IMR-90 (cell line): ENCODE measurements at regions not wholly inside any gene's neighbourhood (a gene's known extent, or its start where the extent isn't known, plus 50 kb on each side); places are given as distances from the start of the nearest gene placed in this dataset.

ENCODE experiments used
- ATAC-seq: fragments of 200-7000 bp; cut with Tn5 transposase; 2 replicates; pipeline ENCODE4 v1.9.1; 2020; ENCODE audit warnings: low read depth, mild to moderate bottlenecking, moderate library complexity
- BruUV-seq: library from RNA; stranded (reverse); fragments of 400-500 nt; replicated peaks from 2 replicates; lab custom pipeline; 2021; lab: Mats Ljungman, UMichigan
- CTCF ChIA-PET: fragments of 300-600 bp; formaldehyde crosslinking; extraction: SDS; loops from one replicate; lab custom pipeline; 2021; ENCODE audit warnings: antibody characterized with exemption; lab: Yijun Ruan, JAX
- POLR2A ChIA-PET: fragments of 300-600 bp; sonication (Branson Sonifier 250); formaldehyde crosslinking; loops from one replicate; lab custom pipeline; 2022; ENCODE audit warnings: antibody characterized with exemption; ENCODE audit not compliant: unreplicated experiment; lab: Charles Lee
- DNase-seq: peaks from one replicate; pipeline ENCODE4 v3.0.0; 2013
- H2AFZ ChIP-seq: replicated peaks from 2 replicates; pipeline ENCODE3; 2013; ENCODE audit warnings: low read length, mild to moderate bottlenecking; ENCODE audit not compliant: poor library complexity
- H2AK5ac ChIP-seq: 2 replicates; pipeline ENCODE4 v1.6.1; 2013; ENCODE audit warnings: low read depth, low read length, inconsistent platforms
- H2AK9ac ChIP-seq: replicated peaks from 2 replicates; pipeline ENCODE3; 2013; ENCODE audit warnings: mild to moderate bottlenecking, low read depth, low read length, moderate library complexity; ENCODE audit not compliant: poor library complexity
- H2BK120ac ChIP-seq: 2 replicates; pipeline ENCODE4 v1.6.1; 2013; ENCODE audit warnings: low read depth, low read length, inconsistent platforms
- H2BK15ac ChIP-seq: 3 replicates; pipeline ENCODE4 v1.6.1; 2013; ENCODE audit warnings: low read depth, low read length, inconsistent platforms
- H2BK20ac ChIP-seq: 2 replicates; pipeline ENCODE4 v1.6.1; 2013; ENCODE audit warnings: low read depth, mild to moderate bottlenecking, inconsistent platforms, low read length, moderate library complexity
- H2BK5ac ChIP-seq: 2 replicates; pipeline ENCODE4 v1.6.1; 2013; ENCODE audit warnings: mild to moderate bottlenecking, low read depth, low read length, inconsistent platforms; ENCODE audit not compliant: poor library complexity, severe bottlenecking
- H3K14ac ChIP-seq: replicated peaks from 2 replicates; pipeline ENCODE4 v1.6.1; 2013; ENCODE audit warnings: low read depth, low read length, inconsistent platforms
- H3K18ac ChIP-seq: 2 replicates; pipeline ENCODE4 v1.6.1; 2013; ENCODE audit warnings: low read depth, low read length, control low read depth
- H3K23ac ChIP-seq: 2 replicates; pipeline ENCODE4 v1.6.1; 2013; ENCODE audit warnings: low read depth, low read length, inconsistent platforms
- H3K27ac ChIP-seq: 2 replicates; pipeline ENCODE4 v1.5.1; 2013; ENCODE audit warnings: mild to moderate bottlenecking, control low read depth, low read length; ENCODE audit not compliant: insufficient read depth
- H3K27me3 ChIP-seq: 2 replicates; pipeline ENCODE4 v1.6.1; 2013; ENCODE audit warnings: low read length; ENCODE audit not compliant: control insufficient read depth, insufficient read depth
- H3K36me3 ChIP-seq: 2 replicates; pipeline ENCODE4 v1.6.1; 2013; ENCODE audit warnings: low read length, mixed read lengths; ENCODE audit not compliant: control insufficient read depth, insufficient read depth
- H3K4ac ChIP-seq: 2 replicates; pipeline ENCODE4 v1.6.1; 2013; ENCODE audit warnings: low read depth, low read length, inconsistent platforms
- H3K4me1 ChIP-seq: 2 replicates; pipeline ENCODE4 v1.6.1; 2013; ENCODE audit warnings: low read length, mixed read lengths; ENCODE audit not compliant: control insufficient read depth, insufficient read depth
- H3K4me2 ChIP-seq: 2 replicates; pipeline ENCODE4 v1.6.1; 2013; ENCODE audit warnings: low read depth, mild to moderate bottlenecking, control low read depth, low read length, moderate library complexity
- H3K4me3 ChIP-seq: 2 replicates; pipeline ENCODE4 v1.5.1; 2013; ENCODE audit warnings: low read depth, mild to moderate bottlenecking, control low read depth, low read length, moderate library complexity; ENCODE audit not compliant: insufficient read depth
- H3K56ac ChIP-seq: 2 replicates; pipeline ENCODE4 v1.6.1; 2013; ENCODE audit warnings: low read length, inconsistent platforms; ENCODE audit not compliant: insufficient read depth; ENCODE audit errors: extremely low read depth
- H3K79me1 ChIP-seq, 2 experiments: 2 replicates each; pipeline ENCODE4 v1.6.1; 2013; ENCODE audit warnings: low read length in 2 of 2, inconsistent platforms in 1 of 2, low read depth in 1 of 2
- H3K9ac ChIP-seq: 2 replicates; pipeline ENCODE4 v1.6.1; 2013; ENCODE audit warnings: low read depth, low read length, control low read depth
- H3K9me1 ChIP-seq: 2 replicates; pipeline ENCODE4 v1.6.1; 2013; ENCODE audit warnings: low read length, inconsistent platforms; ENCODE audit not compliant: insufficient read depth
- H3K9me3 ChIP-seq: 2 replicates; pipeline ENCODE4 v1.6.1; 2013; ENCODE audit warnings: low read length; ENCODE audit not compliant: control insufficient read depth, insufficient read depth
- H4K20me1 ChIP-seq: 2 replicates; pipeline ENCODE4 v1.6.1; 2013; ENCODE audit warnings: low read length, inconsistent platforms; ENCODE audit not compliant: insufficient read depth
- H4K5ac ChIP-seq: 2 replicates; pipeline ENCODE4 v1.6.1; 2013; ENCODE audit warnings: mild to moderate bottlenecking, low read depth, low read length, control low read depth
- H4K8ac ChIP-seq, 2 experiments: 2 replicates each; pipeline ENCODE4 v1.6.1; 2013; ENCODE audit warnings: low read depth in 2 of 2, low read length in 2 of 2, control low read depth in 1 of 2, inconsistent platforms in 1 of 2
- H4K91ac ChIP-seq: 2 replicates; pipeline ENCODE4 v1.6.1; 2013; ENCODE audit warnings: low read depth, low read length, inconsistent platforms; ENCODE audit not compliant: insufficient read depth
- BHLHE40 ChIP-seq: fragments of 150-350 bp; IDR thresholded peaks from 2 replicates; pipeline ENCODE4 v1.6.1; 2016; ENCODE audit warnings: mild to moderate bottlenecking, low read depth, low read length
- CEBPB ChIP-seq: IDR thresholded peaks from 2 replicates; pipeline ENCODE4 v1.6.1; 2012; ENCODE audit warnings: low read depth, low read length, improper control_type of control experiment
- CHD1 ChIP-seq: IDR thresholded peaks from 2 replicates; pipeline ENCODE4 v1.6.1; 2012; ENCODE audit warnings: low read depth, low read length, improper control_type of control experiment
- CTCF ChIP-seq: conservative IDR thresholded peaks from 2 replicates; pipeline ENCODE4 v1.5.1; 2012; ENCODE audit warnings: mild to moderate bottlenecking, low read depth, low read length, improper control_type of control experiment
- ELK1 ChIP-seq: fragments of 150-350 bp; IDR thresholded peaks from 2 replicates; pipeline ENCODE4 v1.6.1; 2016; ENCODE audit warnings: low read depth, mild to moderate bottlenecking, low read length, moderate library complexity, borderline replicate concordance
- FOS ChIP-seq: fragments of 150-350 bp; IDR thresholded peaks from 2 replicates; pipeline ENCODE4 v1.6.1; 2016; ENCODE audit warnings: low read depth, low read length
- MAFK ChIP-seq: IDR thresholded peaks from 2 replicates; pipeline ENCODE4 v1.6.1; 2012; ENCODE audit warnings: low read depth, low read length, improper control_type of control experiment
- MAZ ChIP-seq: IDR thresholded peaks from 2 replicates; pipeline ENCODE4 v1.6.1; 2012; ENCODE audit warnings: low read depth, mild to moderate bottlenecking, low read length, improper control_type of control experiment, moderate library complexity, borderline replicate concordance
- MXI1 ChIP-seq: IDR thresholded peaks from 2 replicates; pipeline ENCODE4 v1.6.1; 2012; ENCODE audit warnings: low read depth, mild to moderate bottlenecking, low read length, moderate library complexity, borderline replicate concordance
- NFE2L2 ChIP-seq: fragments of 150-350 bp; IDR thresholded peaks from 2 replicates; pipeline ENCODE4 v1.6.1; 2016; ENCODE audit warnings: low read depth, mild to moderate bottlenecking, low read length
- POLR2A ChIP-seq: IDR thresholded peaks from 2 replicates; pipeline ENCODE4 v1.6.1; 2012; ENCODE audit warnings: mild to moderate bottlenecking, low read depth, low read length
- RAD21 ChIP-seq: IDR thresholded peaks from 2 replicates; pipeline ENCODE4 v1.6.1; 2012; ENCODE audit warnings: low read length, improper control_type of control experiment
- RFX5 ChIP-seq: IDR thresholded peaks from 2 replicates; pipeline ENCODE4 v1.8.0; 2012; ENCODE audit warnings: low read depth, mild to moderate bottlenecking, low read length, moderate library complexity
- SMC3 ChIP-seq: fragments of 150-350 bp; IDR thresholded peaks from 2 replicates; pipeline ENCODE4 v1.6.1; 2016; ENCODE audit warnings: low read depth, mild to moderate bottlenecking, antibody characterized with exemption, low read length, moderate library complexity
- USF2 ChIP-seq: fragments of 150-350 bp; IDR thresholded peaks from 2 replicates; pipeline ENCODE4 v1.6.1; 2017; ENCODE audit warnings: mild to moderate bottlenecking, antibody characterized with exemption, low read length, low read depth
- WGBS, 2 experiments: methylation state at CpG; one replicate each; pipeline versions ENCODE4 v1.1.5 to v1.1.7; 2013; ENCODE audit warnings: missing lambda C conversion rate in 2 of 2; ENCODE audit not compliant: insufficient read length in 1 of 2; ENCODE audit errors: extremely low coverage in 2 of 2; 5-methylcytosine and 5-hydroxymethylcytosine counted together
- dilution Hi-C: fragments of 300-500 bp; cut with HindIII; formaldehyde crosslinking; loops from one replicate; pipeline ENCODE4 v1.14.3; 2018; ENCODE audit warnings: low sequenced_read_pairs; ENCODE audit not compliant: unreplicated experiment
- in situ Hi-C: fragments of 300-500 bp; cut with MboI; formaldehyde crosslinking; loops from 3 replicates; pipeline ENCODE4 v1.14.3; 2019; ENCODE audit warnings: low sequenced_read_pairs, inconsistent platforms, mixed read lengths
- intact Hi-C: fragments of 100-400 bp; cut with micrococcal nuclease; formaldehyde crosslinking; loops from 2 replicates; pipeline ENCODE4 v1.10.0; 2022

- CTCF ChIA-PET: interaction anchor here (0.6 kb wide), 1 partner anchor 38 kb away, joined by 3 read pairs; no protein-coding TSS in a partner anchor
Observed at GRCh38 chr4:28479666-28480065, 1619.0 kb downstream of the STIM2 start.

More at GRCh38 chr4:28479666-28480065, 1619.0 kb downstream of the STIM2 start:
- Histone ChIP-seq H3K79me1 (no peaks in the 10 kb centered on the region), H3K27ac (no peak overlapping the region), H3K56ac (no peak overlapping the region), H3K4me3 (no peak overlapping the region), H3K9me3 (no peaks in the 10 kb centered on the region), H3K9me1 (no peaks in the 10 kb centered on the region), H2BK15ac (no peak overlapping the region), H3K4me2 (no peak overlapping the region), H3K4me1 (no peaks in the 10 kb centered on the region), H3K14ac (no peak overlapping the region), H2BK5ac (no peak overlapping the region), H3K23ac (no peak overlapping the region), H2AFZ (no peak overlapping the region), H3K18ac (no peak overlapping the region), H3K4ac (no peak overlapping the region), H4K20me1 (no peaks in the 10 kb centered on the region), H4K91ac (no peak overlapping the region), H3K9ac (no peak overlapping the region), H4K8ac (no peak overlapping the region), H4K5ac (no peak overlapping the region), H2BK120ac (no peak overlapping the region), H2BK20ac (no peak overlapping the region), H2AK5ac (no peak overlapping the region), H3K27me3 (no peaks in the 10 kb centered on the region), H2AK9ac (no peak overlapping the region), H3K36me3 (no peaks in the 10 kb centered on the region)
- ATAC-seq (no peak), DNase-seq (no peak)
- intact Hi-C loops: no loop called here
- dilution Hi-C loops: no loop called here
- no peak for TF ChIP-seq CHD1
- no peak for TF ChIP-seq USF2
- TF ChIP-seq MXI1: no peak
- TF ChIP-seq CTCF: no peak
- no peak for TF ChIP-seq POLR2A
- TF ChIP-seq MAFK: no peak
- no peak for TF ChIP-seq SMC3
- TF ChIP-seq CEBPB: no peak
- no peak for TF ChIP-seq RAD21
- no peak for TF ChIP-seq MAZ
- TF ChIP-seq ELK1: no peak
- TF ChIP-seq BHLHE40: no peak
- no peak for TF ChIP-seq NFE2L2
- TF ChIP-seq RFX5: no peak
- no peak for TF ChIP-seq FOS
- no TSS peak for BruUV-seq
- WGBS, 2 experiments: no CpG with 5 or more reads among the region's 3 CpGs
- in situ Hi-C loops: no loop called here
- POLR2A ChIA-PET: no interaction called here
